SH-SY5Y (cell line): ENCODE measurements at regions not wholly inside any gene's neighbourhood (a gene's known extent, or its start where the extent isn't known, plus 50 kb on each side); places are given as distances from the start of the nearest gene placed in this dataset.

Experiments used
- GATA2 ChIP-seq: IDR thresholded peaks from 2 replicates; pipeline ENCODE4 v1.6.1; 2011; ENCODE audit warnings: mild to moderate bottlenecking, low read depth, low read length
- GATA3 ChIP-seq: IDR thresholded peaks from 2 replicates; pipeline ENCODE4 v1.6.1; 2011; ENCODE audit warnings: low read depth, mild to moderate bottlenecking, low read length, moderate library complexity

- no peak for TF ChIP-seq GATA2
- TF ChIP-seq GATA3, result no peak
Measured at GRCh38 chr20:39318911-39319310, 356.8 kb downstream of the DHX35 start.

DNA sequence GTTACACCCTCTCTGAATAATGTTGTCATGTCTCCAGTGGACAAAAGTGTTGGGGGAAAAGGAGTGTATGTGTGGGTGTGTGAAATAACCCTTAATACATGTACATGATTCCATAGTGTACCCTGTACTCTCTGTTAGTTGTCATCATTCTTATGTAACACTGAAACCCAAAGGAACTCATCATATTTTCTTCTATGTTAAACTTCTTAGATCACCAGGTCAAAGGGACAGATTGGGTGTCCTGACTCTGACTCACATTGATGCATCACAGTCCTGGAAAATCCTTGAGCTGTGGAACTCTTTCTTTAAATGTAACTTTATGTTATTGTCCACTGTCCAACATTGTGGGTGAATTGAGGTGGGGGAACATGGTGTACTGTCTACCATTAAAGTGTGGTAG, 350.5 kb downstream of the DHX35 start:
- TF ChIP-seq GATA2, result no peak
- no peak for TF ChIP-seq GATA3

GRCh38 chr20:39311851-39312506, 349.8 kb downstream of the DHX35 start:
- TF ChIP-seq GATA3, result no peak

GRCh38 chr20:39310363-39310995, 348.3 kb downstream of the DHX35 start:
- TF ChIP-seq GATA2 (no peak), GATA3 (no peak)

DNA sequence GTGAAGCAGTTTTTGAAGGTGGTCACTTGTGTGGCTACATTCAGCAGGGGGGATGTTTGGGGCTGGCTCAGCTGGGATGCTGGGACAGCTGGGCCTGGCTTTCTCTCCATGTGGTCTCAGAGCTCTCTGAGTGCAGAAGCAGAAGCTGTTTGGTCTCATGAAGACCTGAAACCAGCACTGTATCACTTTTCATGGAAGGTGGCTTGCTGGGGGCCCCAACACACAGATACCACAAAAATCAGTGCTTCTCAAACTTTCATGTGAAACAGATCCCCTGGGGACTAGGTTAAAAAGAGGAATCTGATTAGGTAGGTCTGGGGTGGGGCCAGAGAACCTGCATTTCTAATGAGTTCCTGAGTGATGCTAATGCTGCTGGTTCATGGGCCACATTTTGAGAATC, 347.3 kb downstream of the DHX35 start:
- no peak for TF ChIP-seq GATA3
- TF ChIP-seq GATA2, result no peak

DNA sequence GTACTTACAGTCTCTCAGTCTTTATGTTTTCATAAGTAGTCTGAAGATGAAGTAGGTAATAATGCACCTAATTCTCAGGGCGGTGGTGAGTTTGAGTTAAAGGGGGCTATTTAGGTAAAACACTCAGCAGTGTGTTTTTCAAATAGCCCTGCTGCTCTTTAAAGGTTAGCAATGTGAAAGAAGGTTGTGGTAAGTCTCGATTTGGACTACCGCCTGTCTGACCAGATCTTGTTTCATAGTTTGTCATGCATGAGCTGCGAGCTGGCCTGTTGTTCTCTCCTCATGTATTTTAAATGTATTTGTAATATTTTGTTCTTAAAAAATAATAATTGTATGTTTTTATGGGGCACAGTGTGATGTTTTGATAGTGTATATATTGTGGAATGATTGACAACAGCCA, 340.2 kb downstream of the DHX35 start:
- TF ChIP-seq GATA3 (no peak), GATA2 (no peak)

- TF ChIP-seq GATA3, result no peak
Measured at GRCh38 chr20:39299783-39300182, 337.6 kb downstream of the DHX35 start.

- TF ChIP-seq GATA2, result no peak
- no peak for TF ChIP-seq GATA3
Measured at GRCh38 chr20:39298571-39299506, 336.7 kb downstream of the DHX35 start.

- no peak for TF ChIP-seq GATA2
- no peak for TF ChIP-seq GATA3
Measured at GRCh38 chr20:39298121-39298520, 336.0 kb downstream of the DHX35 start.

DNA sequence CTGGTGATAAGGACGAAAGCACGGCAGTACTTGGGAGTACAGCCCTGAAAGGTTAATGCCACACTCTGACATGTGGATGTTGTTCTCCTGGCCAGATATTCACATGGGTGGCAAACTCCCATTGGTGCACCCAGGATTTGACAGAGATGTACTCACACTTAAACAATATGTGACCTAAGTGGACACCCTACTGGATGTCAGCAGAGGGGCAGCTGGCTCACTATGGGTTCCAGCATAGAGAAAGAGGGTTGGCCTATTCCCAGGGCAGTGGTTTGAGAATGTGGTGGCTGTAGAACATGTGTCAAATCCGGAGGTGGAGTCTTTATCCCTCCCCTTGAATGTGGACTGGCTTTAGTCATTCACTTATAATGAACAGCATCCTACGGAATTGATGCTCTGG, 333.2 kb downstream of the DHX35 start:
- no peak for TF ChIP-seq GATA3
- TF ChIP-seq GATA2, result no peak

GRCh38 chr20:39294137-39294725, 332.1 kb downstream of the DHX35 start:
- TF ChIP-seq GATA3, result no peak
- TF ChIP-seq GATA2, result no peak

DNA sequence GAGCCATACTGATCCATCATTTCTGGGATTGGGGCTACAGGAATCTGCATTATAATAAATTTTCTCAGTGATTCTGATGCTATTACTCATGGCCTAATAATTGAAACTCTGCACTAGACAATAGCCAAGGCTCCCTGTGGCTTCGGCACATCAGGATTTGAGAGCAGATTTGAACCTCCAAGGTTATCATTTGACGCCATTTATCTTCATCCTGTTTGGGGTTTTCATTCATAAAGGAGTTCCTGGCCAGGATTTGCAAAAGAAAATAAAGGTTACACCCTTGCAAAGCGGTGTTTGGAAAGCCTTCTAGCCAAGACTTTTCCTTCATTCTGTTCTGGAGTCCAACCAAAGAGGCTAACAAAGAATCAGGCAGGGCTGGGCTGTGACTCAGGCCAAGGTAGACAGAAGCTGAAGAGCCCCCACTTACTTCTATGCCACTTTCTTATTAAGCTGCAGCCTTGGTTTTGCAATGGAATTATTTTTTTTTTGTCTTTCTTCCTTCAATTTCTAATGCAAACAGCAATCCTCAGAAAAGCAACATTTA, 330.1 kb downstream of the DHX35 start:
- TF ChIP-seq GATA2, result no peak
- TF ChIP-seq GATA3, result no peak

DNA sequence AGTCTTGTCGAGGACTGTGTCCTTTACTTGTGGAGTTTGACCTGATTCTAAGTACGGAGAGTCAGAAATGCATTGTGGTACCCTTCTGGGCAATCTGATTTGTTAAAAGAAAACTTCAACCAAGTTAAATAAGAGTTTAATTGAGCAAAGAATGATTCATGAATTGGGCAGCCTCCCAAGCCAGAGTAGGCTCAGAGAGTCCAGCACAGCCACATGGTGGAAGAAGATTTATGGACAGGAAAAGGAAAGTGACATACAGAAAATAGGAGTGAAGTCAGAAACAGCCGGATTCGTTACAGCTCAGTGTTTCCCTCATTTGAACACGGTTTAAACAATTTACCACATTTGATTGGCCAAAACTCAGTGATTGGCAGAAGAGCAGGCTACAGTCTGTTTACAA, 329.2 kb downstream of the DHX35 start:
- no peak for TF ChIP-seq GATA3
- no peak for TF ChIP-seq GATA2

GRCh38 chr20:39290575-39290974, 328.4 kb downstream of the DHX35 start:
- TF ChIP-seq GATA3, result no peak
- TF ChIP-seq GATA2, result no peak
